WTC11 (cell line): ENCODE measurements at regions not wholly inside any gene's neighbourhood (a gene's known extent, or its start where the extent isn't known, plus 50 kb on each side); places are given as distances from the start of the nearest gene placed in this dataset.

ENCODE experiments used
- ATAC-seq: fragments of 200-7000 bp; cut with Tn5 transposase; 2 replicates; pipeline ENCODE4 v1.10.0; 2021; ENCODE audit warnings: mild to moderate bottlenecking, moderate library complexity
- CTCF ChIA-PET: fragments of 300-600 bp; sonication (Branson Sonifier 250); formaldehyde crosslinking; loops from one replicate; lab custom pipeline; 2021; ENCODE audit warnings: antibody characterized with exemption; lab: Charles Lee
- POLR2A ChIA-PET: fragments of 350-600 bp; sonication (Branson Sonifier 250); formaldehyde crosslinking; loops from one replicate; lab custom pipeline; 2021; ENCODE audit warnings: antibody characterized with exemption; lab: Charles Lee
- DNase-seq: peaks from one replicate; pipeline ENCODE4 v3.0.0; 2021; ENCODE audit warnings: low spot score
- H3K27ac Mint-ChIP-seq: 2 replicates; pipeline ENCODE4 v1.8.0; 2021; ENCODE audit warnings: mixed read lengths
- H3K27me3 Mint-ChIP-seq: 2 replicates; pipeline ENCODE4 v1.8.0; 2021; ENCODE audit warnings: low read depth, mild to moderate bottlenecking, moderate library complexity, mixed read lengths
- H3K36me3 Mint-ChIP-seq: 2 replicates; pipeline ENCODE4 v1.8.0; 2021; ENCODE audit warnings: mixed read lengths
- H3K4me1 Mint-ChIP-seq: 2 replicates; pipeline ENCODE4 v1.8.0; 2022; ENCODE audit warnings: mixed read lengths
- H3K4me3 Mint-ChIP-seq: 2 replicates; pipeline ENCODE4 v1.8.0; 2021; ENCODE audit warnings: mild to moderate bottlenecking, moderate library complexity, mixed read lengths
- H3K9me3 Mint-ChIP-seq: 2 replicates; pipeline ENCODE4 v1.8.0; 2021; ENCODE audit warnings: mixed read lengths
- AR ChIP-seq: fragments of 250-450 bp; sonication (Bioruptor Pico); IDR thresholded peaks from 2 replicates; pipeline ENCODE4 v1.9.0; 2021; ENCODE audit warnings: mild to moderate bottlenecking
- ATF6 ChIP-seq: sonication (generic); formaldehyde crosslinking; IDR thresholded peaks from 2 replicates; pipeline ENCODE4 v1.8.1; 2023; ENCODE audit warnings: mild to moderate bottlenecking, missing genetic modification reagents
- CBFB ChIP-seq: sonication (generic); formaldehyde crosslinking; IDR thresholded peaks from 2 replicates; pipeline ENCODE4 v1.8.1; 2022; ENCODE audit warnings: mild to moderate bottlenecking, low read depth, missing genetic modification reagents
- ELF4 ChIP-seq: sonication (generic); formaldehyde crosslinking; IDR thresholded peaks from 2 replicates; pipeline ENCODE4 v1.8.1; 2022; ENCODE audit warnings: low read depth, mild to moderate bottlenecking, moderate library complexity, missing genetic modification reagents
- ETV6 ChIP-seq: sonication (generic); formaldehyde crosslinking; IDR thresholded peaks from 2 replicates; pipeline ENCODE4 v1.8.1; 2022; ENCODE audit warnings: mild to moderate bottlenecking, missing genetic modification reagents
- FOXK1 ChIP-seq: sonication (generic); formaldehyde crosslinking; IDR thresholded peaks from 2 replicates; pipeline ENCODE4 v1.8.0; 2022; ENCODE audit warnings: mild to moderate bottlenecking, moderate library complexity, missing genetic modification reagents
- GRHL2 ChIP-seq: fragments of 250-450 bp; sonication (Bioruptor Pico); IDR thresholded peaks from 2 replicates; pipeline ENCODE4 v1.8.0; 2022; ENCODE audit warnings: mild to moderate bottlenecking, moderate library complexity; ENCODE audit not compliant: insufficient replicate concordance, severe bottlenecking
- HMGXB4 ChIP-seq: sonication (generic); formaldehyde crosslinking; IDR thresholded peaks from 2 replicates; pipeline ENCODE4 v1.8.1; 2023; ENCODE audit warnings: mild to moderate bottlenecking, moderate library complexity, missing genetic modification reagents
- MLX ChIP-seq: sonication (generic); formaldehyde crosslinking; IDR thresholded peaks from 2 replicates; pipeline ENCODE4 v1.8.1; 2023; ENCODE audit warnings: mild to moderate bottlenecking, missing genetic modification reagents, moderate library complexity
- MYBL2 ChIP-seq: sonication (generic); formaldehyde crosslinking; IDR thresholded peaks from 2 replicates; pipeline ENCODE4 v1.8.1; 2023; ENCODE audit warnings: mild to moderate bottlenecking, moderate library complexity, missing genetic modification reagents
- NFYB ChIP-seq: sonication (generic); formaldehyde crosslinking; conservative IDR thresholded peaks from 2 replicates; pipeline ENCODE4 v1.8.0; 2022; ENCODE audit warnings: low read depth, missing genetic modification reagents
- TEAD1 ChIP-seq: sonication (generic); formaldehyde crosslinking; IDR thresholded peaks from 2 replicates; pipeline ENCODE4 v1.8.0; 2022; ENCODE audit warnings: mild to moderate bottlenecking, missing genetic modification reagents
- ZNF396 ChIP-seq: fragments of 250-450 bp; sonication (Bioruptor Pico); IDR thresholded peaks from 2 replicates; pipeline ENCODE4 v1.8.0; 2021; ENCODE audit warnings: mild to moderate bottlenecking, moderate library complexity, borderline replicate concordance
- ZNF416 ChIP-seq: fragments of 250-450 bp; sonication (Bioruptor Pico); IDR thresholded peaks from 2 replicates; pipeline ENCODE4 v1.9.0; 2021; ENCODE audit warnings: mild to moderate bottlenecking, inconsistent platforms
- ZNF425 ChIP-seq: fragments of 250-450 bp; sonication (Bioruptor Pico); conservative IDR thresholded peaks from 2 replicates; pipeline ENCODE4 v1.9.0; 2021; ENCODE audit warnings: mild to moderate bottlenecking
- TF ChIP-seq, protein P1 (sequence below): sonication (generic); formaldehyde crosslinking; IDR thresholded peaks from 2 replicates; pipeline ENCODE4 v1.8.0; 2023; ENCODE audit warnings: missing genetic modification reagents, mild to moderate bottlenecking, borderline replicate concordance
- TF ChIP-seq, protein P2 (sequence below): sonication (generic); formaldehyde crosslinking; IDR thresholded peaks from 2 replicates; pipeline ENCODE4 v1.8.1; 2022; ENCODE audit warnings: mild to moderate bottlenecking, moderate library complexity, missing genetic modification reagents
- TF ChIP-seq, protein P3 (sequence below): fragments of 250-450 bp; sonication (Bioruptor Pico); IDR thresholded peaks from 2 replicates; pipeline ENCODE4 v1.9.0; 2021; ENCODE audit warnings: mild to moderate bottlenecking
- TF ChIP-seq, protein P4 (sequence below): sonication (generic); formaldehyde crosslinking; IDR thresholded peaks from 2 replicates; pipeline ENCODE4 v1.8.1; 2022; ENCODE audit warnings: mild to moderate bottlenecking, missing genetic modification reagents, moderate library complexity, borderline replicate concordance

DNA sequence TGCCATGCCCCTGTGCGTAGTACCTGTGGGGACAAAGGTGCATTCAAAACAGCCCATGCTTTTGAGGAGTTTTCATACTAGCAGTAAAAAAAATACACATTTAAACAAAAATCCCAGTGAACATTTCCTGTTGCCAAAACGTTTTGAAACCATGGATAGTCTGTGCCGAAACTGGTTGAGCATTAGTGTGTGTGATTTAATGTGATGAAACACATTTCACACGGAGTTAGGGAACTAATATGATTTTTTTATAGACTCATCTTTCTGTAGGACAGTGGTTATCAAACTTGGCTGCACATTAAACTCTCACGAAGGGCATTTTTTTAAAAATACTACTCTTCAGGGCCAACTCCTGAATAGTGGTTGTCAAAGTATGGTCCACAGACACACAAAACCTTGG is 111.8 kb upstream of the CREB5 start:
- DNase-seq (no peak), ATAC-seq (no peak)
- H3K9me3 Mint-ChIP-seq: no peaks in the 10 kb centered on the region
- no peak overlapping the region for H3K27ac Mint-ChIP-seq
- H3K4me3 Mint-ChIP-seq: no peak overlapping the region
- peaks cover 54% of the 10 kb centered on the region for H3K4me1 Mint-ChIP-seq
- H3K27me3 Mint-ChIP-seq: no peaks in the 10 kb centered on the region
- TF ChIP-seq, protein P1, sequence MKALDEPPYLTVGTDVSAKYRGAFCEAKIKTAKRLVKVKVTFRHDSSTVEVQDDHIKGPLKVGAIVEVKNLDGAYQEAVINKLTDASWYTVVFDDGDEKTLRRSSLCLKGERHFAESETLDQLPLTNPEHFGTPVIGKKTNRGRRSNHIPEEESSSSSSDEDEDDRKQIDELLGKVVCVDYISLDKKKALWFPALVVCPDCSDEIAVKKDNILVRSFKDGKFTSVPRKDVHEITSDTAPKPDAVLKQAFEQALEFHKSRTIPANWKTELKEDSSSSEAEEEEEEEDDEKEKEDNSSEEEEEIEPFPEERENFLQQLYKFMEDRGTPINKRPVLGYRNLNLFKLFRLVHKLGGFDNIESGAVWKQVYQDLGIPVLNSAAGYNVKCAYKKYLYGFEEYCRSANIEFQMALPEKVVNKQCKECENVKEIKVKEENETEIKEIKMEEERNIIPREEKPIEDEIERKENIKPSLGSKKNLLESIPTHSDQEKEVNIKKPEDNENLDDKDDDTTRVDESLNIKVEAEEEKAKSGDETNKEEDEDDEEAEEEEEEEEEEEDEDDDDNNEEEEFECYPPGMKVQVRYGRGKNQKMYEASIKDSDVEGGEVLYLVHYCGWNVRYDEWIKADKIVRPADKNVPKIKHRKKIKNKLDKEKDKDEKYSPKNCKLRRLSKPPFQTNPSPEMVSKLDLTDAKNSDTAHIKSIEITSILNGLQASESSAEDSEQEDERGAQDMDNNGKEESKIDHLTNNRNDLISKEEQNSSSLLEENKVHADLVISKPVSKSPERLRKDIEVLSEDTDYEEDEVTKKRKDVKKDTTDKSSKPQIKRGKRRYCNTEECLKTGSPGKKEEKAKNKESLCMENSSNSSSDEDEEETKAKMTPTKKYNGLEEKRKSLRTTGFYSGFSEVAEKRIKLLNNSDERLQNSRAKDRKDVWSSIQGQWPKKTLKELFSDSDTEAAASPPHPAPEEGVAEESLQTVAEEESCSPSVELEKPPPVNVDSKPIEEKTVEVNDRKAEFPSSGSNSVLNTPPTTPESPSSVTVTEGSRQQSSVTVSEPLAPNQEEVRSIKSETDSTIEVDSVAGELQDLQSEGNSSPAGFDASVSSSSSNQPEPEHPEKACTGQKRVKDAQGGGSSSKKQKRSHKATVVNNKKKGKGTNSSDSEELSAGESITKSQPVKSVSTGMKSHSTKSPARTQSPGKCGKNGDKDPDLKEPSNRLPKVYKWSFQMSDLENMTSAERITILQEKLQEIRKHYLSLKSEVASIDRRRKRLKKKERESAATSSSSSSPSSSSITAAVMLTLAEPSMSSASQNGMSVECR (CRISPR knock-in tag): no peak
- TF ChIP-seq ZNF396 (CRISPR knock-in tag) (no peak), ZNF425 (CRISPR knock-in tag) (no peak), ELF4 (CRISPR knock-in tag) (no peak), ATF6 (CRISPR knock-in tag) (no peak), MYBL2 (CRISPR knock-in tag) (no peak), ZNF416 (CRISPR knock-in tag) (no peak), HMGXB4 (CRISPR knock-in tag) (no peak), ETV6 (CRISPR knock-in tag) (no peak), NFYB (no peak), MLX (CRISPR knock-in tag) (no peak), AR (CRISPR knock-in tag) (no peak), FOXK1 (CRISPR knock-in tag) (no peak), TEAD1 (no peak), CBFB (CRISPR knock-in tag) (no peak), GRHL2 (CRISPR knock-in tag) (no peak)
- TF ChIP-seq, protein P2, sequence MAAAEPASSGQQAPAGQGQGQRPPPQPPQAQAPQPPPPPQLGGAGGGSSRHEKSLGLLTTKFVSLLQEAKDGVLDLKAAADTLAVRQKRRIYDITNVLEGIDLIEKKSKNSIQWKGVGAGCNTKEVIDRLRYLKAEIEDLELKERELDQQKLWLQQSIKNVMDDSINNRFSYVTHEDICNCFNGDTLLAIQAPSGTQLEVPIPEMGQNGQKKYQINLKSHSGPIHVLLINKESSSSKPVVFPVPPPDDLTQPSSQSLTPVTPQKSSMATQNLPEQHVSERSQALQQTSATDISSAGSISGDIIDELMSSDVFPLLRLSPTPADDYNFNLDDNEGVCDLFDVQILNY: no peak
- TF ChIP-seq, protein P3, sequence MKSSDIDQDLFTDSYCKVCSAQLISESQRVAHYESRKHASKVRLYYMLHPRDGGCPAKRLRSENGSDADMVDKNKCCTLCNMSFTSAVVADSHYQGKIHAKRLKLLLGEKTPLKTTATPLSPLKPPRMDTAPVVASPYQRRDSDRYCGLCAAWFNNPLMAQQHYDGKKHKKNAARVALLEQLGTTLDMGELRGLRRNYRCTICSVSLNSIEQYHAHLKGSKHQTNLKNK (CRISPR knock-in tag): no peak
- TF ChIP-seq, protein P4, sequence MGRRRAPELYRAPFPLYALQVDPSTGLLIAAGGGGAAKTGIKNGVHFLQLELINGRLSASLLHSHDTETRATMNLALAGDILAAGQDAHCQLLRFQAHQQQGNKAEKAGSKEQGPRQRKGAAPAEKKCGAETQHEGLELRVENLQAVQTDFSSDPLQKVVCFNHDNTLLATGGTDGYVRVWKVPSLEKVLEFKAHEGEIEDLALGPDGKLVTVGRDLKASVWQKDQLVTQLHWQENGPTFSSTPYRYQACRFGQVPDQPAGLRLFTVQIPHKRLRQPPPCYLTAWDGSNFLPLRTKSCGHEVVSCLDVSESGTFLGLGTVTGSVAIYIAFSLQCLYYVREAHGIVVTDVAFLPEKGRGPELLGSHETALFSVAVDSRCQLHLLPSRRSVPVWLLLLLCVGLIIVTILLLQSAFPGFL (CRISPR knock-in tag): no peak
- no peaks in the 10 kb centered on the region for H3K36me3 Mint-ChIP-seq
- CTCF ChIA-PET: no interaction called here
- POLR2A ChIA-PET: no interaction called here
